ENCODE measurements at regions not wholly inside any gene's neighbourhood (a gene's known extent, or its start where the extent isn't known, plus 50 kb on each side); places are given as distances from the start of the nearest gene placed in this dataset.

- no peak for TF ChIP-seq BACH1 (IDR thresholded peaks at IDR 0.05; ENCODE audit: borderline replicate concordance)
- TF ChIP-seq NRF1 (conservative IDR thresholded peaks at IDR 0.05; ENCODE audit: low read depth, low read length) = no peak
- TF ChIP-seq TAF1 (IDR thresholded peaks at IDR 0.05; ENCODE audit: borderline replicate concordance, low read depth, low read length) = no peak
- TF ChIP-seq POLR2A (IDR thresholded peaks at IDR 0.05; ENCODE audit: low read depth, low read length) = no peak
Measured at GRCh38 chr20:6416371-6416770, 293.5 kb upstream of the FERMT1 start.

Data from GM12878 (cell line).